ENCODE measurements at regions not wholly inside any gene's neighbourhood (a gene's known extent, or its start where the extent isn't known, plus 50 kb on each side); places are given as distances from the start of the nearest gene placed in this dataset.

DNA sequence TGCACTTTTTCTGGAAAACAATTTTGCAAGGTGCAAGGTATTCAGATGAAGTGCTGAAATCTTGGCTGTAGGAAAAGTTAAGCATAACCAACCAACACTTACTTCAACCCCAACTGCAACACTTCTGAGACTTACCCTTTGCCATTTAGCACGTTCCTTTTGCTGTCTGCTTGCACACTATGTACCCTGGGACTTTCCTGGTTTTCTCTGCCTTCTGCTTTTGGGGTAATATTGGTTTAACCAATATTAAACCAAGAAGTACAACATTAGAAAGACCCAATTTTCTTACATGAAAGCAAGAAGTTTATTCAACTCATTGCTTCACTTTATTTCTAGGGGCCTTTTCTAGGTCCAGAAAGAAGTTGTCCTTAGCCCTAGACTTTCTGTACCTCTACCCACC is 193.0 kb downstream of the HLX start:
- DNase-seq: no peak

DNA sequence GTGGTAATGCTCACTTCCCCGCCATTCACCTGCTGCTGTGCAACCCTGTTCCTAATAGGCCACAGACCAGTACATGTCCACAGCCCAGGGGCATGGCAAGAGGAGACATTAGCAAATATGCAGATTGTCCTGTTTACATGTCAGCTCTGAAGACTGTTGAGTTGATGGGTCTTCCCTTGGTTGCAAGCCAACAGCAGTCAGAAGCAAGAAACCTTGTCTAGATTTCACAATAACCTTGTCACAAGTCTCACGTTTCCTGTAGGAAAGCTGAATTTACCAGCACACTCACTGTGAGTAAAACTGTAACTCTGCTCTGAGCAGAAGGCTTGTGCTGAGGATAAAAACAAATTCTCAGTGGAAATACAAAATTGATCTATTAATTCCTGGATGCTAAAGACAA is 195.1 kb downstream of the HLX start:
- no peak for DNase-seq

DNA sequence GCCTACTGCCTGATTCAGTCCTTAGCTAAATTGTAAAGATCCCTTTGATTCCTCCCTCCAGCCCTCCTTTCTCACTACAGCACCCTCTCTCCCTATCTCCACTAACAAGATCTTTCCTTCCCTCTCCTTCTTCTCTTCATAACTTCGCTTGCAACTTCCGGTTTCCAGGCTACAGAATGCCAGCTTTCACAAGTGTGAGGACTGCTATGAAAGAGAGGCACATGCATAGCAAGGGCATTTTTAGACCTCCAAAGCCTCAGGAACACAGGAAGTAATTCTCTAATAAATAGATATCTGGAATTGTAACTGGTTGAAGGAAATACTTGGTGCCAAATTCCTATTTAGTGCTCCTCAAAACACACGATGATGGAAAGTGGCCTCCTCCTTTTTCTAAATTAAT is 196.7 kb downstream of the HLX start:
- DNase-seq: no peak

DNA sequence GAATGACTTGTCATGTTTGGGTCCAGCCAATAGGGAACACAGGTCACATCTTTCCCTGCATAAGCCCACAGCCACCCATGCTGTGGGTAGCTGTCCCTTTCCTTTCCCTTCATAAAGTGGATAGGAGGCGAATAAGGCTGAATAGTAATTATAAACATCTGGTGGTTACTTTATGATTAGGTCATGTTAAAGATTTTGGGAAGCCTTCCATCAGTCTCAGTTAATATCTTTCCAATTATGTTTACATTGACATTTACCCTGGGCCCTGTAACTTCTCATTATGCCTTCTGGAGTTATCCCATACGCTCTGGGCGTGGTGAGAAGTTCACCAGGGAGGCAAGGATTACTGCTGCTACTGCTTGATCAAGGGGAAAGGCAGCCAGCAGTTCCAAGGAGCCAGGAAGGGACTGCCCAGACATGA is 197.2 kb downstream of the HLX start:
- no peak for DNase-seq

DNA sequence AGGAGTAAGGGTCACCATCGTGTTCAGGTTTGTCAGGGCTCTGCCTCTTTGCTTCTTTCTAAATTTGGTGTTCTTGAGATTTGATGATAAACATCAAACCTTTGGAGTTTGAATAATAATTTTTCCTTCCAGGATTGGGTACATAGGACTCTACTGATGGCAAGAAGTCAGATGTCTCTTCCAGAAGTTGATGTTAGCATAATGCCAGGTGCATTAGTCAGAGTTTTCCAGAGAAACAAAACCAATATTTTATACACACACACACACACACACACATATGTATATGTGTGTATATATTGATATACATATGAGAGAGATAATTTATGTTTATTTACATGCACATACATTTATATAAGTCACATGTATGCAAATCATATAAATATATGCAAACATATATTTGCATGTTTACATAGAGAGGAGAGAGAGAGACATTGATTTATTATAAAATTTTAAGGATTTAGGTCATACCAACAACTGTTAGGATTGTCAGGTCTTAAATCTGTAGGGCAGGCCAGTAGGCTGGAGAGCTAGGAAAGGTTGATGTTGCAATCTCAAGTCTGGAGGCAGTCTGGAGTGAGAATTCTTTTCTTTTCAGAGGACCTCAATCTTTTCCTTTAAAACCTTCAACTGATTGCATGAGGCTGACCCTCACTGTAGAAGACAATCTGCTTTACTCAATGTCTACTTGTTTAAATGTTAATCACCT is 199.2 kb downstream of the HLX start:
- no peak for DNase-seq

DNA sequence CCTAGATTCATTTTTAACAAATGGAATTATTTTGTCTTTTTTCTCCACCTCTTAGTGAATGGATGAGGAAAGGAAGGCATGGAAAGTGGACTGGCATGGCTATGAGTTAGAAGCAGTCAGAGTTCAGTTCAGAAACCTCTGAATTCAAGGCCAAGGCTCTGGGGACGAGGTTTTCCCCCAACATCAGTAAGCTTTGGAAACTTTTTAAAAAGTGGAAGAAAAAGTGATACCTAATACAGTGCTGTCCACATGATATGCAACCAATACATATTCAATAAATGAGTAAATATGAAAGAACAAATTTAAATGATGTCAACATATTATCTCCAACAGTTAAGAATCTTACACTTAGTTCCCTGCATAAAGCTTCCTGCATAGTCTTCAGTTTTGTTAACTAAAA is 204.7 kb downstream of the HLX start:
- no peak for DNase-seq

DNA sequence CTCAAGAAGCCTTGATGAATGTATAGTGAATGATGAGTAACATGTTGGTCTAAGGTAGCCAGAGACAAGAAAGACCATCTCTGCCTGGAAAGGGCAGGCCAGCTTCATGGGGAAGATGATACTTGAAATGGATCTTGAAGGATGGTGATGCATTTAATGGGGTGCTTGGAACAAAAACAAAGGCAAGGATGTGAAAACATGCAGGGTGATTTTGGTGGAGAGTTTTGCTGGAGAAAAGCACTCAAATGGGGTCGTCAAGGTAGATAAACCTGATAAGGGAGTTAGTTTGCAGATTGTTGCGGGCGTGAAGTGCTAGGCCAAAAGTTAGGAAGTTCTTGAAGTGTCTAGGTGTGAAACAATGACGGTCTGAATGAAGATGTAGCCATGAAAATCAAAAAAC is 205.4 kb downstream of the HLX start:
- no peak for DNase-seq

DNA sequence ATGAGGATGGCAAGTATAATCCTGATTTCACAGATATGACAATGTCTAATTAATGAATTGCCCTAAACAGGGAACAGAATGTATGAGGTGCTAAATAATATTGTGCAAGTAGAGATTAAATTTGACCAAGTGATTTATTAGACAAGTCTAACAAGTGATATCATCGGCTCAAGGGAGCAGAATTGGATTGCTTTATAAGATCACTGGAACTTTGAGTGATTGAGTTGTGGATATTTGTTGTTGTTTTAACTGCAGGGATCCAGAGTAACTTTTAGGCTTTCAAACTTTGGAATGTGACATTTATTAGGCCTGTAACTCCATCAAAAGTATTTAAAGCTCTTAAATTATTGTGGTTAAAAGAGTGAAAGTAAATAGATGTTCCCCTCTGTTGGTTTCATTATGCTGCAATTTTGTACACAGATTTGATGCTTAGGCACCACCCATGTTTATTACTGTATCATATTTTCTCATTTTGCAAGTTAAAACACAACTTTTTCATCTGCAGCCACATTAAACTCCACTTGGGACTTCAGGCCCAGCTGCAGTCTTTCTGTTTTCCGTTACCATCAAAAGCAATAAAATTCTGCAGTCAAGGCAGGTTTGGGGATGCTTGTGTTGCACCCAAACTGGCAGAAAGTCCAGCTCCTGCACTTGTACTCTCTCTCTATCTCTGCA is 206.6 kb downstream of the HLX start:
- DNase-seq: no peak

DNA sequence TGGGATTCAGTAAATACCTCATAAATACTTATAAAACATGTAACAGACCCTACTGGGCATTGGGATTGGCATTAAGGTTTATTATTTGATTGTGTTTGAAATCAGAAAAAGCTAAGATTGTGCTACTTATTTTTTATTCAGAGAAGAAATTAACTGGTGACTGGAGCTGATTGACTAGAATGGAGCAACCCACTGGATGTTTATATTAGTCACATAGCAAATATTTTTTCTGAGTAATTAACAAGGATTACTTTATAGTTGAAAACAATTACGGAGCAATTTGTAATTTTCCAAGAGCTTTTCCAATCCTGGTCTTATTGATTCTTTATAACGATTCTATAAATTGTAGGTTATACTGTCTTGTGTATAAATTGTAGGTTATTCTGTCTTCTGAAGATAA is 208.7 kb downstream of the HLX start:
- DNase-seq: no peak

DNA sequence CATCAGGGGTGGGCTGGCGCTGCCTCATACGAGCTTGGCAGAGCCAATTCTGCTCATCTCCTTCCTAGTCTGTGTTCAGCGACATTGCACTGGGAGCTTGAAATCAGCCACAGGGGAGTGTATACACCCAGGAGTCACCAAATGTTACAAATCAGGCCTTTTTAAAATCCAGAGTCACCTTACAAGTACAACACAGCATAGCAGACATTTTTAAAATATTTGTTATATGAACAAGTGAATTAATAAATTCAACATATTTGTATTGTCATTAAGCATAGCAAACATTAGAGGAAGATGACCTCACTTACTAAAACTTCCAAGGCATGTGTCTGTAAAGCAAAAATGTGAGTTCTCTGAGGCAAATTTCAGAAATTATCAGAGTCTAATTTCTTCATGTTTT is 210.0 kb downstream of the HLX start:
- DNase-seq: no peak

DNA sequence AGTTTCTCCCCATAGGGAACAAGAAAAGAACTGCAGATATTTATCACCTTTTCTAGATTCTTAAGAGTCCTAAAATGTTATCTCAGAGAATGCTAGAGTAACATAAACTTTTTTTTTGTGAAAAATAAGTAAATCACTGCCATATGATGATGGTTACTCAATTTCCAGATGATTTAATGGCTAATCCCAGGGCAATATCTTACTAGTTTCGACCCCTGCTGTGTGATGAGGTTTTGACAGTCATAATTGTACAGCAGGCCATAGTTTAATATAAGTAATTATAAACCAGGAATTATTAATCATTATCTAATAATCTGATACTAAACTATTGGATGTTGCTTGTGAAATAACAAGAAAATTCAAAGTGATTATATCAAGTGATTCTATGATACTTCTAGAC is 210.6 kb downstream of the HLX start:
- no peak for DNase-seq

DNA sequence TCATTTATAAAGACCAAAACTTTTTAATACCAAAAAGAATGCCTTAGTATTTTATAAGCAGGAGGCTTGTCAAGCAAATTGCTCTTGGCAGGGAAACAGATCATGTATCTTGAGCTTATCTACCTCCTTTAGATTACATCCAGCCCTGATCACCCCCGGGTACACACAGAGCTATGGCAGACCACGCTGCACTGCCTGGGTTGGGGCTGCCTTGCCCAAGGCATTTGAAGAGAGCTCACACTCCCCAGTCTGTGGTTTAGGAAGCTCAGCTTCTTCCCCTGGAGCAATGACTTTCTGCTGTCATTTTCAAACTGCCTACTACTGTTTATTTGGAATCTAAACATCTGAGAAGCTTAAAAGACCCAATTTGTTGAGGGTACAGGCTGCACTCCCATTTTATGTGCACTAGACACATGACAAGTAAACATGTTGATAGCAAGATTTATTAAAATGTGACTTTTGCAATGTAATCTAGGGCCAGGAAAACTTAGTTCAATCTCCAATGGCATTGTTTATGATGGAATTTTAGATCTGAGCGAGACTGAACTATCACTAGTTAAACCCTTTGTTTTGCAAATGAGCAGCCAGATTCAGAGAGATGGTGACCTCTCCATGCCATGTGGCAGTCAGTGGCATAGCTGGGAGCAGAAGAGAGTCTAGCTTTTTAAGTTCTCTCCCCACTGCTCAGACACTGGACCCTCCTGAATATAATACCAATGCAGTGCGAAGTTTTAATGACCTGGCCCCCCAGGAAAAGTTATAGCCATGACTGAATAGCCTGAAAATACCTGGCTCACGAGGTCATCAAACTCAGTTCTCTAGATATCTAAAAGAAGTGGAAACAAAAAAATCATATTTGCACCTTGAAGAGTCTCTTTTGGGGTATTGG is 214.9 kb downstream of the HLX start:
- DNase-seq: no peak

DNA sequence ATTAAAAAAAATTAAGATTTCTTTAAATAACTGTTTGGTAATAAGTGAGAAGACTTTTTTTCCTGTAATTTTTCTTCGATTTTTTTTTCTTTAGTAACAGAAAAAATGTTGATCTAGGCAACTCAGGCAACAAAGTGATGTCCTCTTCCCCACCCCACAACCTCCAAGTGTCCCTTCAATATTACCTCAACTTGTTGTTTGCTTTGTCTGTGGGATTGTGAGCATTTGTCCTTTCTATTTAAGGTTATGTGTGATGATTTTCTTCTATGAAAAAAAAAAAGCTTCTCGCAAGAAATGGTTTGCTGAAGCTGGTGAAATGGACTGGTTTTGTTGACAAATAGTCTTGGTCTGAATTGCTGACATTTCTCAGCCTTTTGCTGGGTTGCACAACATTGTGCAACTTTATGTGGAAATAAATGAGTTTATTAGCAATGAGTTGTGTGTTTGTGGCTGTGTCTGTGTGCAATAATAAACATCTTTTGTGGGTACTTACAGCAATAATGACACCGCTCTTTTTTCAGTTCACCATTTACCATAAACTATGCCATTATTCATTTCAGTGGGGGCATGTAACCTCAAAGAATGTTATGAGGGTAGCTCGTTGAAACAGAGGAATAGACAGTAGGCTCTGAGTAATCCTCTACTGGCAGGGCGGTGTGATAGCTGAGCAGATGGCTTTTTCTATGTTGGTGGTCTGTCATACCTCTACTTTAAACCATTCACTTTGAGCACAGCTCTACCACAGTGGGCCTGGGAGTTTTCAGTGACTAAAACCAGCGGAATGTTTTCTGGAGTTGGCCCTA is 218.4 kb downstream of the HLX start:
- DNase-seq: no peak

DNA sequence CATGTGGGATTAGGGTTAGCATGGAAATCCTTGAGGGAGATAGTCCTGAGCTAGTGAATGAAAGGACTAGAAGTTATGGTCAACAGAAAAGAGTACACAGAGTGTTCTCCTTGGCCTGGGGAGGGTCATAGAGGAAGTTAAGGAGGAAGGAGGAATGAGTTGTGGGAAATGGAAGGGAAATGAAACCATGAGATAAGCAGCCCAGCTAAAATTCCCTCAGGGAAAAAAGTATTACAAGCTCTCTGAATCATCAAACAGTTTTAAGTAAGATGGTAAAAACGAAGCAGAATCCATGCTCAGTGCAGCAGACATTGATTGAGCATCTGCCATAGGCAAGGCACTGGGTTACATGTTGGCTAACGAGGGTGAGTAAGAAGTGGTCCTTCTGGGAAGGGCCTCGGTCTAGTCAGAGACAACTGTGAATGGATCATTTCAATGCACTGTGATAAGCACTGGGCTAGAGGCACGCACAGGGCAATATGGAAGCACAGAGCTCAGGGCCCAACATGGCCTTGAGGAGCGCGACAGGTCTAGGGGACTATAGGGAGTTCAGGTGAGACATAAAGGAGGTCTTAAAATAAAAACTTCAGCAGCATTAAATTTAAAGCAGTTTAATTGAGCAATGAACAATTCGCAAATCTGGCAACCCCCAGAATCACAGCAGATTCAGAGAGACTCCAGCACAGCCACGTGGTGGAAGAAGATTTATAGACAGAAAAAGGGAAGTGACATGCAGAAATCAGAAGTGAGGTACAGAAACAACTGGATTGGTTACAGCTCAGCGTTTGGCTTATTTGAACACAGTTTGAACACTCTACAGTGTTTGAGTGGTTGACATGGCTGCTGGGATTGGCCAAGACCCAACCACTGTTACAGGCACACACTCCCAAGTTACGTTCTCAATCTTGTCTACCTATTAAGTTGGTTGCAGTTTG is 219.5 kb downstream of the HLX start:
- DNase-seq: no peak

DNA sequence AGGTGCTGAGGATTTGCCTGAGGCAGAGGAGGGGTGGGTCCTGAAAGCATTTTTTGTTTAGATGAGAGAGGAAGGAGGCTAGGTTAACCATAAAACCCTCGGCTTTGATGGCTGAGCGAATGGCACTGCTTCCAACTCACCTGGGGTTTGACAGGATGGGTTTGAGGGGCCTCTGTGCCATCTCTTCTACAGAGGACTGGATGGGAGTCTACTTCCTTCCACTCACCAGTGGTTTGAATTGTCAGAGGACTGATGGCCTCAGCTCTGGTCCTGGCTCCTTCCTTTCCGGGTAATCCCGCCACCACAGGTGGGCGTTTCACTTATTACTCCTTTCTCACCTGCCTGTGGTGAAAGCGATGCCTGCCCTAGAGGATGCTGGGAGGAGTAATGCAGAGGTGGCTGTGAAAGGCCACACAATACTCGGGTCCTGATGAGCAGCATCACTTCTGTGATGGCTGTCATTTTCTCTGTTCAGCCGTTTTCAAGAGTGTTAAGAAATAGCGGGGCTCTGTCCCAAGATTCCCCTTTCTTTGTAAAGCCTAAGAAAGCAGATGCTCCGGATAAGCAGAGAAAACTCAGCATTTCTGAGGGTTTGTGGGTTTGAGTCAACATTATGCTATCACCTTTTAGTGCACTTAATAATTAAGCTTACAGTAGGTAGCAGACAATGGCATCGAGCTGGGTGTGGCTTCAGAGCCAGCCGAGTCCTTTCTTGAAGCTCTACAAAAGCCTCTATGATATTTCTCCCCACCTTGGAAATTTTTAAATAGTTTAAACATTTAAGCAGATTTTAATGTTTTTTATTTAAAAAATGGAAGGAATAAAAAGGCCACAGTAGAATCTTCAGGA is 220.7 kb downstream of the HLX start:
- DNase-seq: no peak

DNA sequence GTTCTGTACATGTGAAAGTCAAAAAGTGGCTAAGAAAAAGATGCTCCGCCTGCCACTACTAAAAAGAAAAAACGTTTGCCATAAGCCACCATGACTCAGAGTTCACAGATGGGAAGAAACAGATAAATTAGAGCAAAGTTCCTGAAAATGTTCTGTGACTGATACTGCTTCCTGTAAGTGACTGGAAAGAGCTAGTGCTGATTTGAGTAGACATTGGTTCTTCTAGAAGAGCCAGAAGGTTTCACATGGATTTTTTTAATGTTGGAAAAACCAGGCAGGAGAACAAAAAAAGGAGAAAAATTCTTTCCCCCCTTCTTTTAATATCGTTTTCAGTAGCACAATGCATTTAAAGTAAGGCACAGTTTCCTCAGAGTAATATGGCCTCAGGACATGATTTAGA is 221.4 kb downstream of the HLX start:
- DNase-seq: no peak

DNA sequence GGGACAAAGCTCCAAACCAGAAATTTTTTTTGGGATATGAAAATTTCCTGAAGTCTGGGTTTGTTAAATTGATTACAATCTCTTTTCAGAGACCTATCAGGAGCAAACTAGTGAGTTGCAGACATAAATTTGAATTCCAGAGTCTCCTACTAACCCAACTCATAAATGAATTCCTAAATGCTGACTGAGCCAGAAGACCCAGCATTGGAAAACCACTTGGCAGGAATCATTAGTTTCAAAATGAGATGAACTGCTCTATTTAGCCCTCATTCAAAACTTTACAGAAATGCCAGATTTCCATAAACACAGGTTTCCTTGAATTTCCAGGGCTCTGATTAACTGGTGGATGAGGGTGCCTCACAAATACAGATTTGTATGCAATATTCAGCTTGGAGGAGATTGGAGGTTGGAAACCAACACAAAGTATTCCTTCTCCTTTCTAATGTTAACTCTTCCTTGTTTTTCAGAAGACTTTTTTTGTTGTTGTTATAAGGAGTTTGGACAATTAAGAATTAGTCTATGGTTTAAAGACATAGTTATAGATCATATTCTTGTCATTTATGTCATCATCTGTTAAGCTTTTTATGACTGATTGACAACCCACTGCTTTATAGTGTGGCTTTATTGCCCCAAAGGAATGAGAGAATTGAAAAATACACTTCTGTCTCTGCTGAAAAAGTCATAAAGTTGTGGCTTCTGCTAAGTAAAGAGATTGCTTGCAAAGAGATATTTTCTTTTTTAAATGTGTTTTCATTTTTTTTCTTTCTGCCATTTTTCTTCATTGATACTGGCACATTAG is 222.8 kb downstream of the HLX start:
- DNase-seq: no peak

DNA sequence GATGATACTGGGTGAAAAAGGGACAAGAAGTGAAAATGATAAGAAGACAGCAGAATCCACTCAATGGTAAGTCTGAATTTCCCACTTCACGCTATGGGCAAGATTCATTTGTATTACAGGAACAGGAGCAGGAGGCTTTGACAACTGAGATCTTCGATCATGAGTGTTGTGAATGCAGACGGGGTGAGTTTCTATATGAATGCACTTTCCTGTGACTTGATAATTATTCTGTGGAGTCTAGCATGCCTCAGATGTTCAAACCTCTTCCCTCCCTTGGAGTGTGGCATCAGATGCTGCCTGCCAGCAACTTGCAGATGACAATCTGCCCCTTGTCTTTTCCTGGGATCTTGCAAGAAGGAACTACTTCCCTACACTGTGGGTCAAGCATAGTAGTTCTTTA is 225.4 kb downstream of the HLX start:
- DNase-seq: no peak

DNA sequence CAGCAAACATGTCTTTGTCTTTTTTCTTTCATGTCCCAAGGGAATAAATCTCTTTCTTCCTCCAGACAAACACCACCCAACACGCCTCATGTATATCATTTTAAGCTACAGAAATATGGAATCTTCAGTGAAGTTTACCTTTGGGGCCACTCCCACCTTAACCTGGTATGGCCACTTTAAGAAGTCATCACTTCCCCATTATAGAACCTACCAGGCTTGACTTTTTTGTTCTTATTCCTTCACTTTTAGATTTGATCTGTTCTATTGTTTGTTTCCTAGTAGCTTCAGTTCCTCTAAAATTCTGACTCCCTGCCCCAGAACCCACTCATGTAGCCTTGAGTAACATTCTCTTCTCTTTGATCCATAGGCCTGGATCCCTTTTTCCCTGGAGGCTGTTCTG is 226.3 kb downstream of the HLX start:
- no peak for DNase-seq

DNA sequence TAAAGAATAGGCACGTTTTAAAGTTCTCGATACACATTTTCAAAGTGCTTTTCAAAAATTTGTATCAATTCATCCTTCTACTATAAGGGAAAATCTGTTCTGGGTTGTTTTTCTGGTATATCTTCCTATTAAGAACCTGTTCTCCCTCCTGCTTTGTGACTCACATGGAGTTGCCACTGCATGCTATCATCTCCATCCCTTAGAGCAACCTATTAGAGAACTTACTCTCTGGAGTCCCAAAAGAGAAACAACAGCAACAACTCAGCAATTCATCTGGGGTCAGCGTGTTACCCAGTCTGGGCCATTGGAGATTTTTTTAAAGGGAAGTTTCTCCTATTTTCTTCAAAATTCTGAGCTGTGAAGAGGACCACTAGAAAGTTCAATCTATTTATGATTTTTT is 227.4 kb downstream of the HLX start:
- DNase-seq: no peak

Measured in NCI-H1694 (cell line).